SK-N-MC (cell line): ENCODE measurements at regions not wholly inside any gene's neighbourhood (a gene's known extent, or its start where the extent isn't known, plus 50 kb on each side); places are given as distances from the start of the nearest gene placed in this dataset.

ENCODE experiments used
- EZH2 ChIP-seq: fragments of 200-600 bp; sonication (generic); IDR thresholded peaks from one replicate; pipeline ENCODE4 v1.6.1; 2017; ENCODE audit warnings: antibody characterized with exemption
- FOXP2 ChIP-seq: optimal IDR thresholded peaks from 2 replicates; pipeline ENCODE3; 2011; ENCODE audit warnings: mild to moderate bottlenecking, moderate library complexity; ENCODE audit not compliant: insufficient read depth; ENCODE audit errors: extremely low read length, control extremely low read depth
- POLR2AphosphoS5 ChIP-seq: IDR thresholded peaks from 2 replicates; pipeline ENCODE4 v1.6.1; 2012; ENCODE audit warnings: mild to moderate bottlenecking, low read depth, low read length, borderline replicate concordance

DNA sequence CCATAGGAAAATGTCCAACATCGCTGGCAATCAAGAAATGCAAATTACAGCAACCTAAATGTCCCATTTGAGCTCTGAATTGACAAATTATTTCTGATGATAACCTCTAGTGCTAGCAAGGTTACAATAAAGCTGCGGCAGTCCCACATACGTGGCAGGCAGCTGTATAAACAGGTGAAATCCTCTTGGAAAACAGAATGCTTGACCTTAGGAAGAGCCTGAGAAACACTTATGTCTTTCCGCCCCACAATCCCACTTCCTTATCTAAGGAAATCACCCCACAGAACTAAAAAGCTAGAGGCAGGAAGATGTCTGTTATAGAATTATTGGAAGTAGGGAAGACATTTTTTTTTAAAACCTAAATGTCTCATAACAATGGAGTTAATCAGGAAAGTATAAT, 154.3 kb downstream of the KATNIP start:
- TF ChIP-seq EZH2 (no peak), POLR2AphosphoS5 (no peak), FOXP2 (no peak)
